ENCODE measurements at regions not wholly inside any gene's neighbourhood (a gene's known extent, or its start where the extent isn't known, plus 50 kb on each side); places are given as distances from the start of the nearest gene placed in this dataset.

DNA sequence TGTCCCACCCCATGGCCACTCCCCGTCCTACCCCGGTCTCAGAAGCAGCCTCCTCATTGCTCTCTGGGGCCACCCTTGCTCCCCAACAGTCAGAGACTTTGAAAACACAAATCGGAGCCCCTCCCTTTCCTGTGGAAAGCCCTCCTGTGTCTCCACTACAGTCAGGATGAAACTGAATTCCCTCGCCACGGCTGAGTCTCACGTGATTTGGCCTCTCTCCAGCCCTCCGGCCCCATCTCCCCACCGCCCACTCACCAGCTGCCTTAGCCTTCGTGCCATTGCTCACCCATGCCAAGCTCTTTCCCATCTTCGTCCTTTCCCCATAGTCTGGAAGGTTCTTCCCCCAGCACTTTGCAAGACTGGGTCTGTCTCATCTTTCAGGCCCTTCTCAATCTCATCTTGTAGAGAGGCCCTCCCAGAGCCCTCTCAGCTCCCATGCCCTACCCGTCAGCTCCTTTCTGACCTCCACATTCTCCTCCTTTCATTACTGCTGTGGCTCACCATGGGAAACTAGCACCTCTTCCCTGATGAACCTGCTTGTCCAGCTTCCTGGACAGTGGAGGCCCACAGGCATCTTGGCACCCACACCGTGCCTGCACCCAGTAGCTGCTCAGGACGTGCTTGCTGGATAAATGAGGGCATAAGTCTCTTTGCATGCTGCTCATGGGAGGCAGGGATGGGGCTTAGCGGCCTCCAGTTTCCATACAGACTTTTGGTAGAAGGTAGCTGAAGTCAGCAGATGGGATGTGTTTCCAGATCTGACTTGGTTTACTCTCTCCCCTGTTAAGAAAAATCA, 126.4 kb upstream of the COL5A1 start:
- TF ChIP-seq, protein P1, sequence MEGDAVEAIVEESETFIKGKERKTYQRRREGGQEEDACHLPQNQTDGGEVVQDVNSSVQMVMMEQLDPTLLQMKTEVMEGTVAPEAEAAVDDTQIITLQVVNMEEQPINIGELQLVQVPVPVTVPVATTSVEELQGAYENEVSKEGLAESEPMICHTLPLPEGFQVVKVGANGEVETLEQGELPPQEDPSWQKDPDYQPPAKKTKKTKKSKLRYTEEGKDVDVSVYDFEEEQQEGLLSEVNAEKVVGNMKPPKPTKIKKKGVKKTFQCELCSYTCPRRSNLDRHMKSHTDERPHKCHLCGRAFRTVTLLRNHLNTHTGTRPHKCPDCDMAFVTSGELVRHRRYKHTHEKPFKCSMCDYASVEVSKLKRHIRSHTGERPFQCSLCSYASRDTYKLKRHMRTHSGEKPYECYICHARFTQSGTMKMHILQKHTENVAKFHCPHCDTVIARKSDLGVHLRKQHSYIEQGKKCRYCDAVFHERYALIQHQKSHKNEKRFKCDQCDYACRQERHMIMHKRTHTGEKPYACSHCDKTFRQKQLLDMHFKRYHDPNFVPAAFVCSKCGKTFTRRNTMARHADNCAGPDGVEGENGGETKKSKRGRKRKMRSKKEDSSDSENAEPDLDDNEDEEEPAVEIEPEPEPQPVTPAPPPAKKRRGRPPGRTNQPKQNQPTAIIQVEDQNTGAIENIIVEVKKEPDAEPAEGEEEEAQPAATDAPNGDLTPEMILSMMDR (IDR thresholded peaks at IDR 0.05): no peak
- DNase-seq (ENCODE audit: low spot score) (no peak), ATAC-seq (ENCODE audit: low FRiP score) (no peak)

DNA sequence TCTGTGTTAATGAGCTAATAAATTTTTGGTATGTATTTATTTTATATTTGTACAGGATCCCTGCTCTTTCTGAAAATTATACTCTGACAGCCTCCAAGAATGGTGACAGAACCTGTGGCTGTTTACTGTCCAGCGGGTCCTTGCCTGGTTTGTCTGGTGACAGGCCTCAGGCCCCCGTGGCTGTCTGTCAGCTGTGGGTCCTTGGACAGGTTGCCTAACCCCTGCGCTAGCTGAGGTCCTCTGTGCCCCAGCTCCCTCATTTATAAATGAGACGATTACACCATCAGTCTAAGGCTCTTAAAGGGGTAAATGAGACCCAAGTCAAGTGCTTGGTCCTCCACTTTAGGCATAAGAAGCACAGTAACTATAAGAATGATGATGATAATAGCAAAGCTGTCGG, 125.1 kb upstream of the COL5A1 start:
- TF ChIP-seq, protein P1 (IDR thresholded peaks at IDR 0.05): no peak
- no peak for ATAC-seq (ENCODE audit: low FRiP score)
- no peak for DNase-seq (ENCODE audit: low spot score)

DNA sequence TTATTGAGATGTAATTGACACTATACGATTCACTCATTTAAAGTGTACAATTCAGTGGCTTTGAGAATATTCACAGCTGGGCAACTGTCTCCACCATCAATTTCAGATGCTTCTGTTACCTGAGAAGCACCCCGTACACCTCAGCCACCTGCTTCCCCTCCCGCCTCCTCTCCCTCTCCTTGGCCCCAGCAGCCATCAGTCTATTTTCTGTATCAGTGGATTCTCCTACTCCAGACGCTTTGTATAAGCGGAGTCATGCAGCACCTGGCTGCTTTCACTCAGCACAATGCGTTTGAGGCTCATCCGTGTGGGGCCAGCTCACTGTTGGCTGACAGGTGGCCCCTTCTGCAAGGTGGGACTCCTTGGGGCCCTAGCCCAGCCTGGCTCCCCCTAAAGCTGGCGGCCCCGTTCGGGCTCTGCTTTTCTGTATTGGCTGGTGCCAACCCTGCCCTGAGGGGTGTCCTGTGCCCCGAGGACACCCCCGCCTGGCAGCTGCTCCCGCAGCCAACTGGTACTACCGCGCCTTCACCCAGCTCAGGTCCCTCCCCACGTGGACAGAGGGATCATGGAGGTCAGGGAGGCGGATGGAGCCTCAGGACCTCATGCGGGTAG, 124.4 kb upstream of the COL5A1 start:
- ATAC-seq (ENCODE audit: low FRiP score): no peak

DNA sequence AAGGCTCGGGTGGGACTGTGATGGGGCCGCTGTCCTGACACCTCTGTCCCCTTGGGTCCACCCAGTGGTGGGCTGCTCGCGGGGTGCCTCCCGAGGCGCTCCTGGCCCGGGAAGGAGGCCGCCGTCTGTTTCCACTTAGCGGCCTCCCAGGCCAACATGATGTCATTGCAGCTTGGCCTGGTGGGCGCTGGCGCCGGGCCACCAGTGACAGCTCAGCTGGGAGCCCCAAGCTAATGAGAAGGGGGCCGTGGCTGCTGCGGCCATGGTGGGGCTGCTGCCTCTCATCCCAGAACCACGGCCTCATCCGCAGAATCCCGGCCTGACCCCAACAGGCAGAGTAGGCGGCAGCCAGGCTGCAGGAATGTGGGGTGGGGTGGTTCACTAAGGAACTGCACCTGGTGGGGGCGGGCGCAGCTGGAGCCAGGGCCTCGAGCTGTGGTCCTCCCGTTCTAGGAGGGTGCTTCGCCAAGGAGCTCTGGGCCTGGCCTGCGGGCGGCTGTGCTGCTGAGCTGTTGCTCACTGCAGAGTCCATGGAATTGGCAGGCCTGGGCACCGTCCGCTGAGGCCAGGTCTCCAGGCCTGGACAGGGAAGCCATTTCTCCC, 123.5 kb upstream of the COL5A1 start:
- DNase-seq (ENCODE audit: low spot score) (no peak), ATAC-seq (ENCODE audit: low FRiP score) (no peak)
- TF ChIP-seq, protein P1 (IDR thresholded peaks at IDR 0.05): no peak

More for the DNA sequence above, 124.4 kb upstream of the COL5A1 start:
- no peak for DNase-seq (ENCODE audit: low spot score)
- TF ChIP-seq, protein P1 (IDR thresholded peaks at IDR 0.05): no peak

DNA sequence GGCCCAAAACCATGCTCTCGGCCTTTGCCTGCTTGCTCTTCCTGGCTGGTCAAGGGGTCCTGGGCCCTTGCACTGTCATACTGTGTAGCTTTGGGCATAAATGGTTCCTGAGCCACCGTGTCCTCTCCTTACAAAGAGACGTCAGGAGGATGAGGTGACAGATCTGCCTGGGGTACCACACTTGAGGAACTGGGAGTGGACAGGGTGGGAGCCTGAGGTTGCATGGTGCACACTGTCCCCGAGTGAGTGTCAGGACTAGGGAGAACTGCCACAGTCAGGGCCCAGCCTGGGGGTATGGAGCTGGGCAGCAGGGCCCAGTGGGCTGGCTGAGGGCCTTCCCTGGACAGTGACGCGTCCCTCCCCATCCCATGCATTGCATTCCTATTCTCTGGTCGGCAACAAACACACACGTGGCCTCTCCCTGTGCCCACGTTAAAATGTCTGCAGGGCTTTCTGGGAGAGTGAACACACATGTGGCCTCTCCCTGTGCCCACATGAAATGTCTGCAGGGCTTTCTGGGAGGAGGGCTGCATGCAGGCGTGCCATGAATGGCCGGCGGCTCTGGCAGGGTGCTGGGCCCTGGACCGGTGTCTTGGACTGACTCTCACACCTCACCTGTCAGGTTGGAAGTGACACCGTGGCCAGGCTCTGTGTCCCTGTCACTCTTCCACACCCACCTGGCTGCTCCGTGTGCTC, 122.1 kb upstream of the COL5A1 start:
- TF ChIP-seq, protein P1 (IDR thresholded peaks at IDR 0.05): no peak
- DNase-seq (ENCODE audit: low spot score) (no peak), ATAC-seq (ENCODE audit: low FRiP score) (no peak)

DNA sequence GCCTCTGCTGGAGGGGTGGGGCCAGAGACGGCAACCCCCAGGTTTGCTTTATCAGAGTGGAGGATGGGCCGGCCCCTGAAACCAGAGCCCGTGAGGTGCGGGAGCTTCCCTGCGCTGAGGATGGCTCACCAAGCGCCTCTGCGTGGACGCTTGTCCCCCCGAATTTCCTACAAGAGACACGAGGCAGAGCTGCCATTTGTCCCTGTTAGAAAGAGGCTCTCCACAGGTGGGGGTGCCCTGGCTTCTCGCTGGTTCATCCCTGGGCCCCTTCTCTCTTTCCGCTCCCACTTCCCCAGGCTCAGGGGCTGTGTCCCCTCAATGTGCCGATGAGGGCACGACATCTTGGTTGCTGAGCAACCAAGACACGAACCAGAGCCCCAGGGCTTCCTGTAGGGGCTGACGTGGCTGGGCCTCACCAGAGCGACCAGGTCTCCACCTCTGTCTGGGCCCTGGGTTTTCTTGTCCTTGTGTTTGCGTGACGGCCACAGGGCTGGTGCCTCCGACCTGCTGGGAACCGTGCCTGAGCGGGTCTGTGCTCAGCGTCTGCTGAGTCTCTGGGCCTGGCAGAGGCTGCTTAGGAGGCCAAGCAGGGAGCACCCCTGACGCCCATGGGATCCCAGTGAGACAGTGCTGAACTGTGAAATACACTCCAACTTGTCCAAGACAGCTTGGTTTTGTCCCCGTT, 119.6 kb upstream of the COL5A1 start:
- TF ChIP-seq, protein P1 (IDR thresholded peaks at IDR 0.05): no peak
- ATAC-seq (ENCODE audit: low FRiP score) (no peak), DNase-seq (ENCODE audit: low spot score) (no peak)
